ES-I3 (cell line): ENCODE measurements at regions not wholly inside any gene's neighbourhood (a gene's known extent, or its start where the extent isn't known, plus 50 kb on each side); places are given as distances from the start of the nearest gene placed in this dataset.
A peak's percentile ranks its signal among the peaks of the same experiment; 100 is the strongest.

Source experiments
- H3K36me3 ChIP-seq: 2 replicates; pipeline ENCODE4 v1.6.1; 2013; ENCODE audit warnings: mild to moderate bottlenecking, low read length, control low read depth, moderate library complexity; ENCODE audit not compliant: insufficient read depth
- H3K4me1 ChIP-seq: 2 replicates; pipeline ENCODE4 v1.6.1; 2013; ENCODE audit warnings: mild to moderate bottlenecking, control low read depth, low read length; ENCODE audit not compliant: insufficient read depth
- H3K9ac ChIP-seq: 2 replicates; pipeline ENCODE4 v1.6.1; 2013; ENCODE audit warnings: low read depth, mild to moderate bottlenecking, low read length, moderate library complexity
- H3K9me3 ChIP-seq: 2 replicates; pipeline ENCODE4 v1.6.1; 2013; ENCODE audit warnings: mild to moderate bottlenecking, low read length, moderate library complexity; ENCODE audit not compliant: control insufficient read depth, insufficient read depth

GRCh38 chr5:87775228-87775627 is 362.5 kb upstream of the CCNH start:
- no peaks in the 10 kb centered on the region for H3K36me3 ChIP-seq
- no peaks in the 10 kb centered on the region for H3K9me3 ChIP-seq
- no peak overlapping the region for H3K9ac ChIP-seq
- H3K4me1 ChIP-seq: 0 out of 2 replicates have a peak, but pooled peaks cover 8% of the 10 kb centered on the region

GRCh38 chr5:87774804-87775203 is 362.1 kb upstream of the CCNH start:
- Histone ChIP-seq H3K9ac (no peak overlapping the region), H3K9me3 (no peaks in the 10 kb centered on the region), H3K4me1 (0 out of 2 replicates have a peak, but pooled peaks cover 8% of the 10 kb centered on the region), H3K36me3 (no peaks in the 10 kb centered on the region)

DNA sequence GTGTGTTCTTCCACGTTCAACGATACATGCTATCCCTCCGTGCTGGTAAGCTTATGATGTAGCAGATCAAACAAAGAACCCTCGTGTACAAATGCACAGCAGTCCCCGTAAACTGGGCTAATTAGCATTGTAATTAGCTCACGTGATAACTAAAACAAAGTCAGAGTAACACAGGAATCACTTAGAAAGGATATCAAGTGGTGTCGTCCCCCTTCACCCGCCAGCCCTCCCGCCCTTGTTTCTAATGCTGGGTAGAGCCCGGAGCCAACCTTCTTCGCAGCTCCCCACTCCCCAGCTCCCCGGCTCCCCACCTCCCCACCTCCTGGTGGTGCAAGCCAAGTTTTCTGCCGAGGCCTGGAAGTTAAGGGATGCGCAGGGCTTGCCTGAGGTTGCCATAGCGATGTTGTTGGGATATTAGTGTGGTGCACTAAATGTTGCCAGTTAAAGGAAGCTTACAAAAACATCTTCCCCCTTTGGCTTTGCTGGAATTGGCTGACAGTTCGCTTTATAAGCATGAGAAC is 357.9 kb upstream of the CCNH start:
- H3K36me3 ChIP-seq: no peaks in the 10 kb centered on the region
- H3K9ac ChIP-seq: peak overlapping the region; percentile 31; the same call in 1 of the 2 replicates
- no peaks in the 10 kb centered on the region for H3K9me3 ChIP-seq
- H3K4me1 ChIP-seq: 0 out of 2 replicates have a peak, but pooled peaks cover 8% of the 10 kb centered on the region

- H3K4me1 ChIP-seq: 0 out of 2 replicates have a peak, but pooled peaks cover 8% of the 10 kb centered on the region
- no peaks in the 10 kb centered on the region for H3K9me3 ChIP-seq
- H3K36me3 ChIP-seq: no peaks in the 10 kb centered on the region
- H3K9ac ChIP-seq: peak overlapping the region; percentile 31; the same call in 1 of the 2 replicates
Observed at GRCh38 chr5:87770016-87770570, 357.4 kb upstream of the CCNH start.

GRCh38 chr5:87769157-87769556 is 356.4 kb upstream of the CCNH start:
- Histone ChIP-seq H3K9ac (no peak overlapping the region), H3K36me3 (no peaks in the 10 kb centered on the region), H3K4me1 (0 out of 2 replicates have a peak, but pooled peaks cover 4% of the 10 kb centered on the region), H3K9me3 (no peaks in the 10 kb centered on the region)

GRCh38 chr5:87768190-87768589 is 355.5 kb upstream of the CCNH start:
- 0 out of 2 replicates have a peak, but pooled peaks cover 4% of the 10 kb centered on the region for H3K4me1 ChIP-seq
- no peaks in the 10 kb centered on the region for H3K9me3 ChIP-seq
- no peaks in the 10 kb centered on the region for H3K36me3 ChIP-seq
- H3K9ac ChIP-seq: no peak overlapping the region

DNA sequence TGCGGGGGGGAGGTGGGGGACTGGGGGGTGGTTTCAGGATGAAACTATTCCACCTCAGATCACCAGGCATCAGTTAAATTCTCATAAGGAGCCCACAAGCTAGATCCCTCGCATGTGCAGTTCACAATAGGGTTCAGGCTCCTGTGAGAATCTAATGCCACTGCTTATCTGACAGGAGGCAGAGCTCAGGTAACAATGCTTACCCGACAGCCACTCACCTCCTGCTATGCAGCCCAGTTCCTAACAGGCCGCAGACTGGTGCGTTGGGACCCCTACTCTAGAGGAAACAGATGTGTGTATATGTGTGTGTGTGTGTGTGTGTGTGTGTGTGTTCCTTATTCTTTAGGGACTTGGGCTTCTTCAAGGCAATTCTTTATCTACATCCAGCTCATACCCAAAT is 352.3 kb upstream of the CCNH start:
- H3K9ac ChIP-seq: no peak overlapping the region
- no peaks in the 10 kb centered on the region for H3K9me3 ChIP-seq
- H3K36me3 ChIP-seq: no peaks in the 10 kb centered on the region

DNA sequence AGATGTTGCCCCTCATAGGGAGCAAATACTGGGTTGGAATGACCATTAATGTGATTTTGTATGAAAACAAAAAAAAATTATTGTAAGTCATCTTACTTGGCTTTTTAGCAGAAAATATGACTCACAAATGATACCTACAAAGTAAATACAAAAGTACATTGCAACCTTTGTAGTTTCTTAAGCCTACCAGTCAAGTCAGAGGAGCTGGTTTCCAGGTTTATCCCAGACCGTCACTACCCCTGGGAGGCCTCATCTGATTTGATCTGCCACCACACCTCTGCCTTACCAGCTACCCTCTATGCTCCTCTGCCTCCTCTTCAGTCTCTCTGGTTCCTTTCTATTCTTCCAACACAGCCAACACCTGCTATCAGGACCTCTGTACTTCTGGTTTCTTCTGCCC is 349.9 kb upstream of the CCNH start:
- H3K9me3 ChIP-seq: no peaks in the 10 kb centered on the region
- no peak overlapping the region for H3K9ac ChIP-seq
- no peaks in the 10 kb centered on the region for H3K4me1 ChIP-seq
- H3K36me3 ChIP-seq: no peaks in the 10 kb centered on the region

More for the DNA sequence above, 352.3 kb upstream of the CCNH start:
- H3K4me1 ChIP-seq: no peaks in the 10 kb centered on the region

DNA sequence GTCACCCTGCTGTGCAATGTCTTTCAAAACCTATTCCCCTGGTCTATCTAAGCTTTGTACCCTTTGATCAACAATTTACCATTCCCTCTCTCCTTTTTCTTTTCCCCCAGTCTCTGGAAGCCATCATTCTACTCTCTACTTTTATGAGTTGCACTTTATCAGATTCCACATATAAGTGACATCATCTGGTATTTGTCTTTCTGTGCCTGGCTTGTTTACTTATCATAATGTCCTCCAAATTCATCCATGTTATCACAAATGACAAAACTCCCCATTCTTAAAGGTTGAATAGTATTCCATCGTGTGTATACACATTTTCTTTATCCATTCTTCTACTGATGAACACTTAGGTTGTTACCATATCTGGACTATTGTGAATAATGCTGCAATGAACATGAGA is 344.2 kb upstream of the CCNH start:
- H3K9ac ChIP-seq: no peak overlapping the region
- H3K9me3 ChIP-seq: no peaks in the 10 kb centered on the region
- peaks cover 26% of the 10 kb centered on the region for H3K4me1 ChIP-seq

GRCh38 chr5:87755360-87755759 is 342.6 kb upstream of the CCNH start:
- Histone ChIP-seq H3K9ac (no peak overlapping the region), H3K36me3 (no peaks in the 10 kb centered on the region), H3K4me1 (peaks cover 26% of the 10 kb centered on the region), H3K9me3 (no peaks in the 10 kb centered on the region)

More for the DNA sequence above, 344.2 kb upstream of the CCNH start:
- H3K36me3 ChIP-seq: no peaks in the 10 kb centered on the region

DNA sequence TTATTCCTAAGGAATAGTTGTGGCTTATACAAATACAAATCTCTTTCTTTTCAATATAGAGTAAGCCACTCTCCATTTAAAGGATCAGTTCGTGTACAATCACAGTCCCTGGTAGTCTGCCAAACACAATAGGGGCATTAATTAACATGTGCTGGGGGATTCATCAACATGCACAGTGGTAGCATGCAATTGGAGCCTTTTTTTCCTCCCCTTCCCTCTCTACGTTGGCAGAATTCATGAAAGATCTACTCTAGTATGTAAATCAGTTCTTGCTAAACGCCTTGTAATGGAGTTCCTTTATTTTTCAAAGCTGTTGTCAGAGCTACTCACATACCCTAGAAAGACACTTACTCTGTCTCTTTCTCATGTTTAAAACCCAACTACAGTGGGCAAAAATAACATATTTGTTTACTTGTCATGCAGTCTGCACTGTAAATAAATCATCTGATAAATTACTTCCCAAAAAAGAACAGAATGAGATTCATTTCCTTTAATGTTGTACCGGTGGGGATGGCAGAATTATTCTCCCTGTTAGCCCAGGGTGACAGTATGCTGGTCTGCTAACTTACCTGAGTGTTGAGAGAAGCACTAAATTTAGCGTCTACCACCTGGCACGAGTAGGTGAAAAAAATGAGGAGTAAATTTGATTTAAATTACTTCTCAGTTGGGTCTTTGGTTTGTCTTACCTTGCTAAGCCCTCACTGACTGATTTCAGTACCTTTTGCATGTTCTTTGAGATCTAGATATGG is 341.5 kb upstream of the CCNH start:
- H3K36me3 ChIP-seq: no peaks in the 10 kb centered on the region
- peaks cover 26% of the 10 kb centered on the region for H3K4me1 ChIP-seq
- no peak overlapping the region for H3K9ac ChIP-seq
- H3K9me3 ChIP-seq: no peaks in the 10 kb centered on the region

DNA sequence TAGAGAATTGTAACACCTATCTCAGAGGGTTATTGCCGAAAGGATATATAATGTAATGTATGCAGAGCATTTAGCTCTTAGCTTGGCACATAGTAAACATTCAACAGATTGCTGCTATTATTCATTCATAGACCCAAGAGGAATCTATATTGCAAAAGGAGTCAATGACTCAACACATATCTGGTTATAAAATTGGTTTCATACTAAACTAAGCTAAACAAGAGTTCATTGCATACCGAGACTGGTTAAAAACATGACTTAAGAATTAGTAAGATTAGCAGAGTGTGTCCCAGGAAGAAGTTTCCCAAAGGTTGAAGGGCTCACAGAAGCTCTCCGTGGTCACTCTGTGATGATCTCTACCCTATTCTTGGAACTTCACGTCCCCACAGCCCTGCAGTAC is 339.6 kb upstream of the CCNH start:
- Histone ChIP-seq H3K9ac (no peak overlapping the region), H3K4me1 (peaks cover 29% of the 10 kb centered on the region), H3K9me3 (no peaks in the 10 kb centered on the region), H3K36me3 (no peaks in the 10 kb centered on the region)

DNA sequence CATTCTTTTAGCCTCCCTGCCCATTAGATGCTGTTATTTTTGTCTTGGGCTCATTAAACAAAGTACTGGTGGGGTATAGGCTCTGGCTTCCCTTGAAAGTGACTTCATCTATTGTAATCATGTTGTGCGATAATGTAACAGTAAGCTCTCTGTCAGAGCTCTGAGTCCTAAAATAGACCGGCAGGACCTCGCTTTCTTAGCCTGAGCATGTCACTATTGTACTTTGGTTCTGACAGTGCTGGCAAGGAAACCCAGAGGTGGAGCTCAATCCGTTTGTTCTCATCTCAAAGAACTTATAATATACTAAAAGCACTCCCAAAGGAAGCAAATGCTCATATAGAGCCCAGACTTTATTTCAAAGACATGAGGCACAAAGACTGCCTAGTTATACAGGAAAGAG is 339.1 kb upstream of the CCNH start:
- no peaks in the 10 kb centered on the region for H3K36me3 ChIP-seq
- no peak overlapping the region; the same call in 1 of the 2 replicates for H3K9ac ChIP-seq
- peaks cover 29% of the 10 kb centered on the region for H3K4me1 ChIP-seq
- H3K9me3 ChIP-seq: no peaks in the 10 kb centered on the region

GRCh38 chr5:87746891-87747377 is 334.2 kb upstream of the CCNH start:
- Histone ChIP-seq H3K9me3 (no peaks in the 10 kb centered on the region), H3K9ac (no peak overlapping the region), H3K36me3 (no peaks in the 10 kb centered on the region), H3K4me1 (peaks cover 3% of the 10 kb centered on the region)

GRCh38 chr5:87746341-87746740 is 333.6 kb upstream of the CCNH start:
- H3K9ac ChIP-seq: no peak overlapping the region
- H3K4me1 ChIP-seq: peaks cover 3% of the 10 kb centered on the region
- no peaks in the 10 kb centered on the region for H3K36me3 ChIP-seq
- no peaks in the 10 kb centered on the region for H3K9me3 ChIP-seq
